AG20443 (cell line): ENCODE measurements at regions not wholly inside any gene's neighbourhood (a gene's known extent, or its start where the extent isn't known, plus 50 kb on each side); places are given as distances from the start of the nearest gene placed in this dataset.
"Not testable (repeated sequence)": the region's sequence is repeated elsewhere in the genome, so short reads cannot be mapped to it uniquely, and the experiment has no call there.

ENCODE experiments used
- DNase-seq: peaks from one replicate; pipeline ENCODE4 v3.0.0; 2012; ENCODE audit warnings: low spot score, mixed read lengths

- no peak for DNase-seq
Observed at GRCh38 chr11:95434489-95435057, 203.6 kb upstream of the SESN3 start.

GRCh38 chr11:95434009-95434408 lies 203.0 kb upstream of the SESN3 start:
- no peak for DNase-seq

GRCh38 chr11:95432714-95433503 lies 201.9 kb upstream of the SESN3 start:
- no peak for DNase-seq

- no peak for DNase-seq
Observed at GRCh38 chr11:95429376-95429907, 198.4 kb upstream of the SESN3 start.

GRCh38 chr11:95426823-95427462 lies 195.9 kb upstream of the SESN3 start:
- DNase-seq, result no peak

GRCh38 chr11:95419915-95420314 lies 188.9 kb upstream of the SESN3 start:
- DNase-seq, result peak; percentile 78

- no peak for DNase-seq
Observed at GRCh38 chr11:95418916-95419315, 187.9 kb upstream of the SESN3 start.

- DNase-seq, result no peak
Observed at GRCh38 chr11:95417832-95418231, 186.8 kb upstream of the SESN3 start.

GRCh38 chr11:95415837-95416304 lies 184.9 kb upstream of the SESN3 start:
- no peak for DNase-seq

GRCh38 chr11:95414217-95414616 lies 183.2 kb upstream of the SESN3 start:
- no peak for DNase-seq

- no peak for DNase-seq
Observed at GRCh38 chr11:95413761-95414160, 182.8 kb upstream of the SESN3 start.

GRCh38 chr11:95413021-95413420 lies 182.0 kb upstream of the SESN3 start:
- no peak for DNase-seq

GRCh38 chr11:95412074-95412473 lies 181.1 kb upstream of the SESN3 start:
- DNase-seq, result no peak

- DNase-seq, result not testable (repeated sequence)
Observed at GRCh38 chr11:95410707-95411106, 179.7 kb upstream of the SESN3 start.

- no peak for DNase-seq
Observed at GRCh38 chr11:95406271-95406670, 175.3 kb upstream of the SESN3 start.

- DNase-seq, result no peak
Observed at GRCh38 chr11:95404370-95404769, 173.4 kb upstream of the SESN3 start.

GRCh38 chr11:95398437-95399112 lies 167.6 kb upstream of the SESN3 start:
- no peak for DNase-seq

GRCh38 chr11:95392644-95393043 lies 161.6 kb upstream of the SESN3 start:
- DNase-seq, result no peak

- DNase-seq, result no peak
Observed at GRCh38 chr11:95389427-95389826, 158.4 kb upstream of the SESN3 start.

GRCh38 chr11:95388086-95388485 lies 157.1 kb upstream of the SESN3 start:
- DNase-seq, result no peak

GRCh38 chr11:95387325-95387724 lies 156.3 kb upstream of the SESN3 start:
- no peak for DNase-seq

GRCh38 chr11:95385577-95385976 lies 154.6 kb upstream of the SESN3 start:
- DNase-seq, result no peak
